Tibial nerve (tissue), 4 donors: ENCODE measurements at regions not wholly inside any gene's neighbourhood (a gene's known extent, or its start where the extent isn't known, plus 50 kb on each side); places are given as distances from the start of the nearest gene placed in this dataset.
"Not testable (repeated sequence)": the region's sequence is repeated elsewhere in the genome, so short reads cannot be mapped to it uniquely, and the experiment has no call there.

Experiments
- DNase-seq, 2 donors: peaks; one replicate each; pipeline ENCODE4 v3.0.0-alpha.2; 2019; ENCODE audit warnings: low spot score in 2 of 2
- H3K27ac ChIP-seq, 4 donors: fragments of 200-600 bp; sonication (generic) in 3 of 4; one replicate each; pipeline ENCODE4 v1.5.1; 2017 to 2019; ENCODE audit warnings: mild to moderate bottlenecking in 1 of 4
- H3K27me3 ChIP-seq, 2 donors: fragments of 200-600 bp; sonication (generic) in 1 of 2; one replicate each; pipeline versions ENCODE4 v1.5.1 to v1.6.0; 2017 to 2019
- H3K36me3 ChIP-seq, 3 donors: fragments of 200-600 bp; sonication (generic); one replicate each; pipeline ENCODE4 v1.5.1; 2018 to 2019
- H3K4me1 ChIP-seq, 4 donors: fragments of 200-600 bp; sonication (generic) in 3 of 4; one replicate each; pipeline ENCODE4 v1.5.1; 2017 to 2019
- H3K4me3 ChIP-seq, 4 donors: fragments of 200-600 bp; sonication (generic) in 3 of 4; one replicate each; pipeline ENCODE4 v1.5.1; 2017 to 2019; ENCODE audit warnings: mild to moderate bottlenecking in 1 of 4, moderate library complexity in 1 of 4
- H3K9me3 ChIP-seq, 4 donors: fragments of 200-600 bp; sonication (generic) in 3 of 4; one replicate each; pipeline ENCODE4 v1.5.1; 2017 to 2019
- CTCF ChIP-seq, 5 experiments: fragments of 200-600 bp in 3 of 5; fragments of 450-650 bp in 2 of 5; sonication (generic) in 3 of 5; IDR thresholded peaks; one replicate each; pipeline ENCODE4 v1.5.1; 2016 to 2019; ENCODE audit warnings: antibody characterized with exemption in 5 of 5, mild to moderate bottlenecking in 3 of 5, moderate library complexity in 2 of 5
- EP300 ChIP-seq, 2 donors: sonication (generic); formaldehyde crosslinking; IDR thresholded peaks; one replicate each; pipeline ENCODE4 v1.6.1; 2017; ENCODE audit warnings: antibody characterized with exemption in 2 of 2, mild to moderate bottlenecking in 1 of 2
- POLR2A ChIP-seq, 2 donors: fragments of 450-650 bp; IDR thresholded peaks; one replicate each; pipeline ENCODE4 v1.6.1; 2017; ENCODE audit warnings: antibody characterized with exemption in 2 of 2, mild to moderate bottlenecking in 2 of 2, moderate library complexity in 2 of 2
- WGBS, 2 donors: methylation state at CpG; one replicate each; pipeline ENCODE4 v1.1.5; 2018; 5-methylcytosine and 5-hydroxymethylcytosine counted together

- H3K9me3 ChIP-seq: peaks cover 0 to 13% (median 0%) of the 10 kb centered on the region in 4 donors
- not testable (repeated sequence) for H3K27me3 ChIP-seq, DNase-seq, H3K27ac ChIP-seq, H3K4me1 ChIP-seq, H3K4me3 ChIP-seq, H3K36me3 ChIP-seq
- WGBS, 2 donors: 93 to 95% methylated on average over 13 of the region's 13 CpGs
Measured at GRCh38 chr2:132068407-132068806, 93.3 kb downstream of the ANKRD30BL start.

GRCh38 chr2:132065391-132065790 lies 96.4 kb downstream of the ANKRD30BL start:
- H3K27ac ChIP-seq, H3K4me3 ChIP-seq, H3K36me3 ChIP-seq, H3K4me1 ChIP-seq, H3K27me3 ChIP-seq, DNase-seq: not testable (repeated sequence)
- 79 to 92% methylated on average over 2 of the region's 2 CpGs for WGBS, 2 donors
- H3K9me3 ChIP-seq: peaks cover 0 to 13% (median 0%) of the 10 kb centered on the region in 4 donors

- not testable (repeated sequence) for H3K36me3 ChIP-seq, H3K27ac ChIP-seq, DNase-seq, H3K9me3 ChIP-seq, H3K4me3 ChIP-seq
- peaks cover 0 to 15% (median 3%) of the 10 kb centered on the region in 4 donors for H3K4me1 ChIP-seq
- WGBS, 2 donors: 67 to 69% methylated on average over 5 of the region's 5 CpGs
- H3K27me3 ChIP-seq: peaks cover 0 to 28% of the 10 kb centered on the region in 2 donors
Measured at GRCh38 chr2:132039609-132040236, 122.0 kb downstream of the ANKRD30BL start.

GRCh38 chr2:132038883-132039235 lies 122.9 kb downstream of the ANKRD30BL start:
- DNase-seq, H3K36me3 ChIP-seq, H3K9me3 ChIP-seq: not testable (repeated sequence)
- Histone ChIP-seq H3K4me1 (peaks cover 0 to 15% (median 3%) of the 10 kb centered on the region in 4 donors), H3K4me3 (peak overlapping the region in 3 of 4 donors; percentile 22 to 59 (median 58)), H3K27me3 (peaks cover 0 to 28% of the 10 kb centered on the region in 2 donors), H3K27ac (peak overlapping the region in 2 of 4 donors; percentile 72 to 84)
- 9 to 15% methylated on average over 1 of the region's 1 CpG for WGBS, 2 donors

GRCh38 chr2:132038179-132038882 lies 123.4 kb downstream of the ANKRD30BL start:
- no peak for TF ChIP-seq CTCF (IDR thresholded peaks at IDR 0.05)
- no peak for TF ChIP-seq EP300 (IDR thresholded peaks at IDR 0.05)
- TF ChIP-seq POLR2A (IDR thresholded peaks at IDR 0.05): no peak
- H3K4me1 ChIP-seq: peaks cover 0 to 15% (median 3%) of the 10 kb centered on the region in 4 donors

GRCh38 chr2:132037527-132038178 lies 124.1 kb downstream of the ANKRD30BL start:
- TF ChIP-seq EP300 (IDR thresholded peaks at IDR 0.05) (no peak), CTCF (IDR thresholded peaks at IDR 0.05) (peak in 2 of 5 experiments; percentile 7 to 11)
- no peak for DNase-seq
- 3 to 6% methylated on average over 18 to 34 of the region's 53 CpGs for WGBS, 2 donors

More at GRCh38 chr2:132038179-132038882, 123.4 kb downstream of the ANKRD30BL start:
- Histone ChIP-seq H3K9me3 (no peaks in the 10 kb centered on the region), H3K4me3 (peak overlapping the region; percentile 22 to 59 (median 50)), H3K27me3 (peaks cover 0 to 28% of the 10 kb centered on the region in 2 donors), H3K36me3 (no peaks in the 10 kb centered on the region), H3K27ac (peak overlapping the region in 2 of 4 donors; percentile 72 to 84)
- no peak for DNase-seq
- WGBS, 2 donors: 2% methylated on average over 56 to 83 of the region's 84 CpGs

GRCh38 chr2:132034646-132035045 lies 127.1 kb downstream of the ANKRD30BL start:
- H3K9me3 ChIP-seq: no peaks in the 10 kb centered on the region
- TF ChIP-seq CTCF (IDR thresholded peaks at IDR 0.05): no peak
- TF ChIP-seq POLR2A (IDR thresholded peaks at IDR 0.05): no peak
- no peak for TF ChIP-seq EP300 (IDR thresholded peaks at IDR 0.05)
- H3K4me1 ChIP-seq: peaks cover 0 to 15% (median 3%) of the 10 kb centered on the region in 4 donors
- H3K27ac ChIP-seq: no peak overlapping the region
- DNase-seq: no peak
- no peak overlapping the region for H3K4me3 ChIP-seq
- WGBS, 2 donors: 68 to 72% methylated on average over 2 of the region's 2 CpGs
- H3K27me3 ChIP-seq: peaks cover 0 to 24% of the 10 kb centered on the region in 2 donors
- H3K36me3 ChIP-seq: no peaks in the 10 kb centered on the region

More at GRCh38 chr2:132037527-132038178, 124.1 kb downstream of the ANKRD30BL start:
- Histone ChIP-seq H3K27me3 (peaks cover 0 to 28% of the 10 kb centered on the region in 2 donors), H3K36me3 (no peaks in the 10 kb centered on the region), H3K9me3 (no peaks in the 10 kb centered on the region), H3K4me1 (peaks cover 0 to 15% (median 3%) of the 10 kb centered on the region in 4 donors), H3K27ac (peak overlapping the region in 2 of 4 donors; percentile 72 to 84), H3K4me3 (peak overlapping the region; percentile 22 to 59 (median 50))
